AG04449 (cell line): ENCODE measurements at regions not wholly inside any gene's neighbourhood (a gene's known extent, or its start where the extent isn't known, plus 50 kb on each side); places are given as distances from the start of the nearest gene placed in this dataset.
"Not testable (repeated sequence)": the region's sequence is repeated elsewhere in the genome, so short reads cannot be mapped to it uniquely, and the experiment has no call there.

Experiments used
- CTCF ChIA-PET: fragments of 350-600 bp; formaldehyde crosslinking; extraction: SDS; loops from one replicate; lab custom pipeline; 2021; ENCODE audit warnings: antibody characterized with exemption; lab: Yijun Ruan, JAX
- POLR2A ChIA-PET: fragments of 400-600, 350-600 bp; formaldehyde crosslinking; extraction: SDS; loops from one replicate; lab custom pipeline; 2020; ENCODE audit warnings: antibody characterized with exemption, inconsistent platforms; lab: Yijun Ruan, JAX
- DNase-seq: peaks from one replicate; pipeline ENCODE4 v3.0.0-alpha.2; 2010; ENCODE audit warnings: low read depth, low spot score
- H3K4me3 ChIP-seq: 2 replicates; pipeline ENCODE4 v1.5.1; 2011; ENCODE audit warnings: low read depth, mild to moderate bottlenecking, control low read depth, low read length
- TF ChIP-seq, protein P1 (sequence below): IDR thresholded peaks from one replicate; pipeline ENCODE4 v1.5.1; 2011; ENCODE audit warnings: mild to moderate bottlenecking, moderate library complexity, low read length, control low read depth, inconsistent platforms; ENCODE audit not compliant: insufficient read depth; ENCODE audit errors: missing control alignments

DNA sequence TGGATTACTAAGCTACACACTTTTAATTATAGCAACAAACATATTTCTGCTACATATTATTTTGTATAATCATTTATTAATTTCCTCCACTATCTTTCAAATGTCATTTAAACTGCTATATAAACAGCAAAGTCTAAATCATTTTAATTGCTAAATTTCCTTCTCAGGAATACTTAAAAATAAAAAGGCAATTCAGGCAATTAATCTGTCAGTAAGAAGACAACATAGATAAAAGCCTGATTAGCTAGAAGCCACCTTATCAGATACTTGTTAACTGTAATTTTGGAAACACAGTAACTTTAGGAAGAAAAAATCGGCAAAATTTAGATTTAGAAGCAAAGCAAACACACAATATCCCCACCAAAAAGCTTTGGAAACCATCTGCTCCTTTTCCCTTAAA lies 188.2 kb upstream of the ZNF804A start:
- CTCF ChIA-PET, result no interaction called here

DNA sequence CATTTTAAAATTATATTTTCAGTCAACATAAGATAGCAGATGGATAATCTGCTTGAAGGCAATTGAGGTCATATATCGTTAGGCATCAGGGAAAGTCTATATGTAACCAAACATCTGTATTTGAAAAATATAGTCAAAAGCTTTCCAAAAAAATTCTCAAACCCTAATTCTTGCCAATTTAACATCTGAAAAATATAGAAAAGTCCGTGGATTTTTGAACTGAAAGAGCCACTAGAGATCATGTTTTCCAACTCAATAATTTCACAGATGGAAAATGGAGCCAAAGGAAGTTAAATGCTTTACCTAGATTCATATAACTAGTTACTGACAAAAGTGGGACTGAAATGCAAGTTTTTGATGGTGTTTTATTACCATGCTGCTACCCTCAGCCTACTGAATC lies 185.1 kb upstream of the ZNF804A start:
- H3K4me3 ChIP-seq, result no peak overlapping the region
- TF ChIP-seq, protein P1, sequence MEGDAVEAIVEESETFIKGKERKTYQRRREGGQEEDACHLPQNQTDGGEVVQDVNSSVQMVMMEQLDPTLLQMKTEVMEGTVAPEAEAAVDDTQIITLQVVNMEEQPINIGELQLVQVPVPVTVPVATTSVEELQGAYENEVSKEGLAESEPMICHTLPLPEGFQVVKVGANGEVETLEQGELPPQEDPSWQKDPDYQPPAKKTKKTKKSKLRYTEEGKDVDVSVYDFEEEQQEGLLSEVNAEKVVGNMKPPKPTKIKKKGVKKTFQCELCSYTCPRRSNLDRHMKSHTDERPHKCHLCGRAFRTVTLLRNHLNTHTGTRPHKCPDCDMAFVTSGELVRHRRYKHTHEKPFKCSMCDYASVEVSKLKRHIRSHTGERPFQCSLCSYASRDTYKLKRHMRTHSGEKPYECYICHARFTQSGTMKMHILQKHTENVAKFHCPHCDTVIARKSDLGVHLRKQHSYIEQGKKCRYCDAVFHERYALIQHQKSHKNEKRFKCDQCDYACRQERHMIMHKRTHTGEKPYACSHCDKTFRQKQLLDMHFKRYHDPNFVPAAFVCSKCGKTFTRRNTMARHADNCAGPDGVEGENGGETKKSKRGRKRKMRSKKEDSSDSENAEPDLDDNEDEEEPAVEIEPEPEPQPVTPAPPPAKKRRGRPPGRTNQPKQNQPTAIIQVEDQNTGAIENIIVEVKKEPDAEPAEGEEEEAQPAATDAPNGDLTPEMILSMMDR, result no peak
- POLR2A ChIA-PET, result no interaction called here
- CTCF ChIA-PET, result no interaction called here
- no peak for DNase-seq

More for the DNA sequence above, 188.2 kb upstream of the ZNF804A start:
- no peak for DNase-seq
- TF ChIP-seq, protein P1, result no peak
- H3K4me3 ChIP-seq, result no peak overlapping the region
- POLR2A ChIA-PET, result no interaction called here

DNA sequence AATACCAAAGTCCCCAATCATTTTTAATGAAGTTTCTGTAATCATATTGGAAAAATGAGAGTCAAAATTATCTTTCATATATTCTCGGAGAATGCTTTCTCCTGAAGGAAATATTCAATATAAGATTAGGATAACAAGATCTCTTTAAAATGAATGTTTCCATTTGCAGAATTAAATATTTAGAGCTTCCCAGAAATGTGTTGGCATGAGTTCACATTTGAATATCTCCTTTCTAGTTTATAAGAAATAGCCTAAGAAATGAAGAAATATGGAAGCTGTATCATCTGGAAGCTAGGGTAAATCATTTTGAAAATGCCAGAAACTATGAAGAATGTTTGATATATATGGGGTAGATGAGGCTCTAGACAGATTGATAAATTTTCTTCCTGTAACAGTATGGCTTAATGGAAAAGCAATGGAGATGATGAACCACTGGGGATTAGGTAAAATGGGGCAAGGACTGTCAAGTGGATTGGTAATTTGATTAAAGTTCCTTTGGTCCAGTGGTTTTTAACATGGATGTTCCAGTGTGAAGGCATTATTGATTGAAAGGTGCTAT lies 184.6 kb upstream of the ZNF804A start:
- POLR2A ChIA-PET, result no interaction called here
- CTCF ChIA-PET, result no interaction called here
- no peak for DNase-seq
- no peak overlapping the region for H3K4me3 ChIP-seq
- TF ChIP-seq, protein P1, result no peak

DNA sequence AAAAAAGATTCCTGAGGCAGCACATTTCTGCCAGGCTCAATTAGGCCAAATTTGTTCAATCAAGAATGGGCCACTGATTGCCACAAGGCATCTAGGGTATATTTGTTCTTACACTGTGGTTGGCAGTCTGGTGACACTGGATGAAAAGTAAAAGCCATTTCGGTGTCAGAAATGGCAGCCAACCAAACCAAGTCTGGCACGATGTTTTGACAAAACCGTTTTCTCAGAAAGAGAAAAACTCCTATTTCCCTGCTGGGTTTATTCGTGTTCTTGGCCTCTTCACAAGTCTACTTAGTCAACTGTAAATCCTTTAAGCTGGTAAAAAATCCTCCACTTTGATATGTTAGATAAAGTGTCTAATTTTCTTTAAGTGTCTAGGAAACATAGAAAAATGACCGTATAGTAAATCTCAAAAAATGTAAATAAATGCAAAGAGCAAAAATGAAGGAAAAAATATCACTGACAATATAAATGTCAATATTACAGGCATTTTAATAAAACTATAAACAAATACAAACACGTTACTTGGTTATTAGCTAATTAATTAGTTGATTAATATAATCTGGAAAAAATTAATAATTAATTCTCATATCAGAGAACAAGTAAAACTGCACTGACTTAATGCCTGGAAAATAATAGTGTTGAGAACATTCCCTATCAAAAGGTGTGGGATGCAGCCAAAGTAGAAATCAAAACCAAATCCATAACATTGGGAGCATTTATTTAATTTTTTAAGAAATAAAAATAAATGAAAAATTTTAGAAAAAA lies 182.0 kb upstream of the ZNF804A start:
- DNase-seq, result no peak
- CTCF ChIA-PET, result no interaction called here
- POLR2A ChIA-PET, result no interaction called here
- TF ChIP-seq, protein P1, result no peak
- no peak overlapping the region for H3K4me3 ChIP-seq

DNA sequence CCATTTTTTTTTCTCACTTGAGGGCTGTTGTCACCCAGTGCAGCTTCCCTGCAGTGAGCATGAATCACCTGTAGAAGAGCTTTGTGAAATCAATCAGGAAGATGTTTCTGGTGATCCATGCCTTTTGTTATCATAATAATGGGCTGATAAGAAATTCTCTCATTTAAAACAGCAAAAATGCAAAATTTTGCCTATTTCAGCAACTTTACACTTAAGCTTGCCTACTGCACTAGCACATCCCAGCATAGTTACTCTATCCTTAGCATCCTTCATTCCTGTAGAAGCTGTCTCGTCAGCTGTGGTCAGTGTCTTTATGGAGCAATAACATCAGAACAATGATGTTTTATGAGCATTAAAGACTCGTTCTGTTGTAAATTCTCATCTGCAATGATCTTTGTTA lies 178.6 kb upstream of the ZNF804A start:
- no peak for DNase-seq
- POLR2A ChIA-PET, result no interaction called here
- TF ChIP-seq, protein P1, result no peak
- no peak overlapping the region for H3K4me3 ChIP-seq
- CTCF ChIA-PET, result no interaction called here

DNA sequence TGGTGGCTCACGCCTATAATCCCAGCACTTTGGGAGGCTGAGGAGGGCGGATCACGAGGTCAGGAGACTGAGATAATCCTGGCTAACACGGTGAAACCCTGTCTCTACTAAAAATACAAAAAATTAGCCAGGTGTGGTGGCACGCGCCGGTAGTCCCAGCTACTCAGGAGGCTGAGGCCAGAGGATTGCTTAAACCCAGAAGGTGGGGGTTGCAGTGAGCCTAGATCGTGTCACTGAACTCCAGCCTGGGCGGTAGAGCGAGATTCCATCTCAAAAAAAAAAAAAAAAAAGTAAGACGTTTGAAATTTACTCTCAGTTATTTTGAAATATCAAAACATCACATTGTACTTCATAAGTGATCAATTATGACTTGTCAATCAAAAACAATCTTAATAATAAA lies 176.9 kb upstream of the ZNF804A start:
- H3K4me3 ChIP-seq, CTCF ChIA-PET, POLR2A ChIA-PET, DNase-seq: not testable (repeated sequence)

DNA sequence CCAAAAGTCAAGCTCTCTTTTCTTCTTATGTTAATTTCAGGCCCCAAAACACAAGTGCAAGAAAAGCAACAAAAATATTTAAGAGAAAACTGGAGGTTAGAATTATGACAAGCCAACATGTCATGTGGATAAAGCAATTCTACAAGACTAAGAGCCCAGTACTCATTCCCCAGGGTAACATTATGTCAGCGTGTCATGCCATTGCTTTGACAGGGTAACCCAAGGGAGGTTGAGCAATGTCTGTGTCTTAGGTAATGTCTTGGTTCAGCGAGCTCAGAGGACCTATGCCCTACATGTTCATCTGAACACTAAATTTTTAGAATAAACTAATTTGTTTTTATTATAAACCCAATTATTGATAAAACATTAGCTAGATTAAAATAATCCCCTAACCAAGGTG lies 173.2 kb upstream of the ZNF804A start:
- POLR2A ChIA-PET, result no interaction called here
- TF ChIP-seq, protein P1, result no peak
- CTCF ChIA-PET, result interaction anchor here (0.5 kb wide), 1 partner anchor 186 kb away, joined by 3 read pairs; no protein-coding TSS in a partner anchor
- DNase-seq, result no peak
- H3K4me3 ChIP-seq, result no peak overlapping the region
